ENCODE measurements at regions not wholly inside any gene's neighbourhood (a gene's known extent, or its start where the extent isn't known, plus 50 kb on each side); places are given as distances from the start of the nearest gene placed in this dataset.

GRCh38 chrX:4315891-4316290 lies 602.4 kb upstream of the PRKX start:
- no peak for ATAC-seq

GRCh38 chrX:4314586-4314985 lies 601.1 kb upstream of the PRKX start:
- no peak for TF ChIP-seq ESRRG (CRISPR knock-in tag; IDR thresholded peaks at IDR 0.05)
- TF ChIP-seq ZFP30 (CRISPR knock-in tag; IDR thresholded peaks at IDR 0.05) = no peak
- TF ChIP-seq SNAI2 (CRISPR knock-in tag; IDR thresholded peaks at IDR 0.05) = no peak
- TF ChIP-seq, protein P1, sequence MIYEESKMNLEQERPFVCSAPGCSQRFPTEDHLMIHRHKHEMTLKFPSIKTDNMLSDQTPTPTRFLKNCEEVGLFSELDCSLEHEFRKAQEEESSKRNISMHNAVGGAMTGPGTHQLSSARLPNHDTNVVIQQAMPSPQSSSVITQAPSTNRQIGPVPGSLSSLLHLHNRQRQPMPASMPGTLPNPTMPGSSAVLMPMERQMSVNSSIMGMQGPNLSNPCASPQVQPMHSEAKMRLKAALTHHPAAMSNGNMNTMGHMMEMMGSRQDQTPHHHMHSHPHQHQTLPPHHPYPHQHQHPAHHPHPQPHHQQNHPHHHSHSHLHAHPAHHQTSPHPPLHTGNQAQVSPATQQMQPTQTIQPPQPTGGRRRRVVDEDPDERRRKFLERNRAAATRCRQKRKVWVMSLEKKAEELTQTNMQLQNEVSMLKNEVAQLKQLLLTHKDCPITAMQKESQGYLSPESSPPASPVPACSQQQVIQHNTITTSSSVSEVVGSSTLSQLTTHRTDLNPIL (CRISPR knock-in tag; IDR thresholded peaks at IDR 0.05; ENCODE audit: low read depth) = no peak
- TF ChIP-seq OSR1 (CRISPR knock-in tag; IDR thresholded peaks at IDR 0.05) = no peak
- no peak for TF ChIP-seq TOX (CRISPR knock-in tag; IDR thresholded peaks at IDR 0.05; ENCODE audit: borderline replicate concordance)
- no peak for TF ChIP-seq RARB (CRISPR knock-in tag; IDR thresholded peaks at IDR 0.05)
- TF ChIP-seq ZNF70 (CRISPR knock-in tag; IDR thresholded peaks at IDR 0.05) = no peak
- TF ChIP-seq PPARA (CRISPR knock-in tag; IDR thresholded peaks at IDR 0.05; ENCODE audit: borderline replicate concordance) = no peak
- TF ChIP-seq ZC3H10 (CRISPR knock-in tag; IDR thresholded peaks at IDR 0.05) = no peak
- no peak for ATAC-seq

More at GRCh38 chrX:4315891-4316290, 602.4 kb upstream of the PRKX start:
- no peak for TF ChIP-seq OSR1 (CRISPR knock-in tag; IDR thresholded peaks at IDR 0.05)
- no peak for TF ChIP-seq RARB (CRISPR knock-in tag; IDR thresholded peaks at IDR 0.05)
- TF ChIP-seq, protein P2, sequence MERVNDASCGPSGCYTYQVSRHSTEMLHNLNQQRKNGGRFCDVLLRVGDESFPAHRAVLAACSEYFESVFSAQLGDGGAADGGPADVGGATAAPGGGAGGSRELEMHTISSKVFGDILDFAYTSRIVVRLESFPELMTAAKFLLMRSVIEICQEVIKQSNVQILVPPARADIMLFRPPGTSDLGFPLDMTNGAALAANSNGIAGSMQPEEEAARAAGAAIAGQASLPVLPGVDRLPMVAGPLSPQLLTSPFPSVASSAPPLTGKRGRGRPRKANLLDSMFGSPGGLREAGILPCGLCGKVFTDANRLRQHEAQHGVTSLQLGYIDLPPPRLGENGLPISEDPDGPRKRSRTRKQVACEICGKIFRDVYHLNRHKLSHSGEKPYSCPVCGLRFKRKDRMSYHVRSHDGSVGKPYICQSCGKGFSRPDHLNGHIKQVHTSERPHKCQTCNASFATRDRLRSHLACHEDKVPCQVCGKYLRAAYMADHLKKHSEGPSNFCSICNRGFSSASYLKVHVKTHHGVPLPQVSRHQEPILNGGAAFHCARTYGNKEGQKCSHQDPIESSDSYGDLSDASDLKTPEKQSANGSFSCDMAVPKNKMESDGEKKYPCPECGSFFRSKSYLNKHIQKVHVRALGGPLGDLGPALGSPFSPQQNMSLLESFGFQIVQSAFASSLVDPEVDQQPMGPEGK (CRISPR knock-in tag; IDR thresholded peaks at IDR 0.05; ENCODE audit: borderline replicate concordance) = no peak
- TF ChIP-seq ZNF70 (CRISPR knock-in tag; IDR thresholded peaks at IDR 0.05) = no peak
- TF ChIP-seq BACH2 (CRISPR knock-in tag; IDR thresholded peaks at IDR 0.05; ENCODE audit: borderline replicate concordance) = no peak
- no peak for TF ChIP-seq ZC3H10 (CRISPR knock-in tag; IDR thresholded peaks at IDR 0.05)
- no peak for TF ChIP-seq ZFP30 (CRISPR knock-in tag; IDR thresholded peaks at IDR 0.05)
- no peak for TF ChIP-seq ZNF8 (CRISPR knock-in tag; IDR thresholded peaks at IDR 0.05)
- TF ChIP-seq, protein P3, sequence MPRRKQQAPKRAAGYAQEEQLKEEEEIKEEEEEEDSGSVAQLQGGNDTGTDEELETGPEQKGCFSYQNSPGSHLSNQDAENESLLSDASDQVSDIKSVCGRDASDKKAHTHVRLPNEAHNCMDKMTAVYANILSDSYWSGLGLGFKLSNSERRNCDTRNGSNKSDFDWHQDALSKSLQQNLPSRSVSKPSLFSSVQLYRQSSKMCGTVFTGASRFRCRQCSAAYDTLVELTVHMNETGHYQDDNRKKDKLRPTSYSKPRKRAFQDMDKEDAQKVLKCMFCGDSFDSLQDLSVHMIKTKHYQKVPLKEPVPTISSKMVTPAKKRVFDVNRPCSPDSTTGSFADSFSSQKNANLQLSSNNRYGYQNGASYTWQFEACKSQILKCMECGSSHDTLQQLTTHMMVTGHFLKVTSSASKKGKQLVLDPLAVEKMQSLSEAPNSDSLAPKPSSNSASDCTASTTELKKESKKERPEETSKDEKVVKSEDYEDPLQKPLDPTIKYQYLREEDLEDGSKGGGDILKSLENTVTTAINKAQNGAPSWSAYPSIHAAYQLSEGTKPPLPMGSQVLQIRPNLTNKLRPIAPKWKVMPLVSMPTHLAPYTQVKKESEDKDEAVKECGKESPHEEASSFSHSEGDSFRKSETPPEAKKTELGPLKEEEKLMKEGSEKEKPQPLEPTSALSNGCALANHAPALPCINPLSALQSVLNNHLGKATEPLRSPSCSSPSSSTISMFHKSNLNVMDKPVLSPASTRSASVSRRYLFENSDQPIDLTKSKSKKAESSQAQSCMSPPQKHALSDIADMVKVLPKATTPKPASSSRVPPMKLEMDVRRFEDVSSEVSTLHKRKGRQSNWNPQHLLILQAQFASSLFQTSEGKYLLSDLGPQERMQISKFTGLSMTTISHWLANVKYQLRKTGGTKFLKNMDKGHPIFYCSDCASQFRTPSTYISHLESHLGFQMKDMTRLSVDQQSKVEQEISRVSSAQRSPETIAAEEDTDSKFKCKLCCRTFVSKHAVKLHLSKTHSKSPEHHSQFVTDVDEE (CRISPR knock-in tag; IDR thresholded peaks at IDR 0.05) = no peak
- TF ChIP-seq ISL1 (CRISPR knock-in tag; IDR thresholded peaks at IDR 0.05) = no peak
- TF ChIP-seq ZFP3 (CRISPR knock-in tag; IDR thresholded peaks at IDR 0.05) = no peak
- no peak for TF ChIP-seq TCF4 (CRISPR knock-in tag; IDR thresholded peaks at IDR 0.05; ENCODE audit: borderline replicate concordance)
- TF ChIP-seq ARNTL (CRISPR knock-in tag; IDR thresholded peaks at IDR 0.05; ENCODE audit: borderline replicate concordance, low read depth) = no peak

DNA sequence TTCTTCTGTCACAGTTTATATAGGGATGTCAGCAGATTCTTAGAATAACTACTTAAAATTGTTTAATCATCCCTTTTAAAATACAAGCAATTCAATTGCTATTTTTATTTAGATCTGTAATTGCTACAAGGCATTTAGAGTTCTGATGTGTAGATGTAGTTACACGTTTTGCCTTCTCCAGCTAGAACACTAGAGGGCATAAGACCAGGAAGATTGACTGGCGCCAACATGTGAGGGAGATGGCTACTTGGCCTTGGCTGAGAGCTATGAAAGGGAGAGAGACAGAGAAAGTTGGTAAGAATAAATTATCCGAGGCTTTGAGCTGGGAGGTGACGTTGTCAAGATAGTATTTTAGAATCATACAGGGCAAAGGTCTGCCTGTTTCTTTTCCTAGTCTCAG lies 563.7 kb upstream of the PRKX start:
- no peak for TF ChIP-seq TCF4 (CRISPR knock-in tag; IDR thresholded peaks at IDR 0.05; ENCODE audit: borderline replicate concordance)
- TF ChIP-seq BACH2 (CRISPR knock-in tag; IDR thresholded peaks at IDR 0.05; ENCODE audit: borderline replicate concordance) = no peak
- TF ChIP-seq ZNF70 (CRISPR knock-in tag; IDR thresholded peaks at IDR 0.05) = no peak
- TF ChIP-seq, protein P4, sequence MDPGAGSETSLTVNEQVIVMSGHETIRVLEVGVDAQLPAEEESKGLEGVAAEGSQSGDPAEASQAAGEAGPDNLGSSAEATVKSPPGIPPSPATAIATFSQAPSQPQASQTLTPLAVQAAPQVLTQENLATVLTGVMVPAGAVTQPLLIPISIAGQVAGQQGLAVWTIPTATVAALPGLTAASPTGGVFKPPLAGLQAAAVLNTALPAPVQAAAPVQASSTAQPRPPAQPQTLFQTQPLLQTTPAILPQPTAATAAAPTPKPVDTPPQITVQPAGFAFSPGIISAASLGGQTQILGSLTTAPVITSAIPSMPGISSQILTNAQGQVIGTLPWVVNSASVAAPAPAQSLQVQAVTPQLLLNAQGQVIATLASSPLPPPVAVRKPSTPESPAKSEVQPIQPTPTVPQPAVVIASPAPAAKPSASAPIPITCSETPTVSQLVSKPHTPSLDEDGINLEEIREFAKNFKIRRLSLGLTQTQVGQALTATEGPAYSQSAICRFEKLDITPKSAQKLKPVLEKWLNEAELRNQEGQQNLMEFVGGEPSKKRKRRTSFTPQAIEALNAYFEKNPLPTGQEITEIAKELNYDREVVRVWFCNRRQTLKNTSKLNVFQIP (CRISPR knock-in tag; IDR thresholded peaks at IDR 0.05; ENCODE audit: borderline replicate concordance, low read depth) = no peak
- TF ChIP-seq TOX (CRISPR knock-in tag; IDR thresholded peaks at IDR 0.05; ENCODE audit: borderline replicate concordance) = no peak
- TF ChIP-seq ZFP3 (CRISPR knock-in tag; IDR thresholded peaks at IDR 0.05) = no peak
- no peak for TF ChIP-seq ESRRG (CRISPR knock-in tag; IDR thresholded peaks at IDR 0.05)
- no peak for TF ChIP-seq RARB (CRISPR knock-in tag; IDR thresholded peaks at IDR 0.05)
- TF ChIP-seq, protein P5, sequence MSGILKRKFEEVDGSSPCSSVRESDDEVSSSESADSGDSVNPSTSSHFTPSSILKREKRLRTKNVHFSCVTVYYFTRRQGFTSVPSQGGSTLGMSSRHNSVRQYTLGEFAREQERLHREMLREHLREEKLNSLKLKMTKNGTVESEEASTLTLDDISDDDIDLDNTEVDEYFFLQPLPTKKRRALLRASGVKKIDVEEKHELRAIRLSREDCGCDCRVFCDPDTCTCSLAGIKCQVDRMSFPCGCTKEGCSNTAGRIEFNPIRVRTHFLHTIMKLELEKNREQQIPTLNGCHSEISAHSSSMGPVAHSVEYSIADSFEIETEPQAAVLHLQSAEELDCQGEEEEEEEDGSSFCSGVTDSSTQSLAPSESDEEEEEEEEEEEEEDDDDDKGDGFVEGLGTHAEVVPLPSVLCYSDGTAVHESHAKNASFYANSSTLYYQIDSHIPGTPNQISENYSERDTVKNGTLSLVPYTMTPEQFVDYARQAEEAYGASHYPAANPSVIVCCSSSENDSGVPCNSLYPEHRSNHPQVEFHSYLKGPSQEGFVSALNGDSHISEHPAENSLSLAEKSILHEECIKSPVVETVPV (CRISPR knock-in tag; IDR thresholded peaks at IDR 0.05) = no peak
- no peak for TF ChIP-seq ZC3H10 (CRISPR knock-in tag; IDR thresholded peaks at IDR 0.05)
- no peak for ATAC-seq
